MM.1S (cell line): ENCODE measurements at regions not wholly inside any gene's neighbourhood (a gene's known extent, or its start where the extent isn't known, plus 50 kb on each side); places are given as distances from the start of the nearest gene placed in this dataset.

Experiments
- DNase-seq: peaks from one replicate; pipeline ENCODE4 v3.0.0-alpha.2; 2015
- H2AFZ ChIP-seq: fragments of 300-600 bp; sonication (generic); 2 replicates; pipeline ENCODE4 v1.6.0; 2016; ENCODE audit warnings: antibody characterized with exemption, low read length
- H3F3A ChIP-seq: fragments of 300-600 bp; sonication (generic); 2 replicates; pipeline ENCODE4 v1.6.1; 2016; ENCODE audit warnings: mild to moderate bottlenecking, antibody characterized with exemption, low read length, moderate library complexity, mixed read lengths; ENCODE audit not compliant: insufficient read depth
- H3K27ac ChIP-seq: fragments of 300-600 bp; sonication (generic); 2 replicates; pipeline ENCODE4 v1.5.1; 2016; ENCODE audit warnings: mild to moderate bottlenecking, low read length
- H3K27me3 ChIP-seq: fragments of 300-600 bp; sonication (generic); replicated peaks from 2 replicates; pipeline ENCODE4 v1.6.0; 2016; ENCODE audit warnings: low read length; ENCODE audit not compliant: insufficient read depth
- H3K36me3 ChIP-seq: fragments of 300-600 bp; sonication (generic); replicated peaks from 2 replicates; pipeline ENCODE4 v1.6.1; 2016; ENCODE audit warnings: mild to moderate bottlenecking, low read length, mixed read lengths; ENCODE audit not compliant: insufficient read depth
- H3K4me1 ChIP-seq: fragments of 300-600 bp; sonication (generic); 2 replicates; pipeline ENCODE4 v1.6.1; 2016; ENCODE audit warnings: low read length, mixed read lengths
- H3K4me2 ChIP-seq: fragments of 300-600 bp; sonication (generic); 2 replicates; pipeline ENCODE4 v1.6.0; 2016; ENCODE audit warnings: low read depth, low read length
- H3K4me3 ChIP-seq: fragments of 300-600 bp; sonication (generic); 2 replicates; pipeline ENCODE4 v1.5.1; 2016; ENCODE audit warnings: low read length, mixed read lengths
- H3K79me2 ChIP-seq: fragments of 300-600 bp; sonication (generic); 2 replicates; pipeline ENCODE4 v1.6.1; 2016; ENCODE audit warnings: mixed run types, low read length, mixed read lengths
- H3K9ac ChIP-seq: fragments of 300-600 bp; sonication (generic); 2 replicates; pipeline ENCODE4 v1.6.1; 2016; ENCODE audit warnings: low read length, mixed read lengths
- H3K9me2 ChIP-seq: fragments of 300-600 bp; sonication (generic); replicated peaks from 2 replicates; pipeline ENCODE4 v1.6.1; 2016; ENCODE audit warnings: mild to moderate bottlenecking, low read length, mixed read lengths; ENCODE audit not compliant: insufficient read depth
- H3K9me3 ChIP-seq: fragments of 300-600 bp; sonication (generic); replicated peaks from 2 replicates; pipeline ENCODE4 v1.6.1; 2016; ENCODE audit warnings: mild to moderate bottlenecking, low read length, mixed read lengths; ENCODE audit not compliant: insufficient read depth
- H4K20me1 ChIP-seq: fragments of 300-600 bp; sonication (generic); 2 replicates; pipeline ENCODE4 v1.6.1; 2016; ENCODE audit warnings: mild to moderate bottlenecking, low read length, moderate library complexity, mixed read lengths; ENCODE audit not compliant: insufficient read depth
- EZH2 ChIP-seq: fragments of 300-600 bp; sonication (generic); optimal IDR thresholded peaks from 2 replicates; pipeline ENCODE3; 2017; ENCODE audit warnings: low read depth, mild to moderate bottlenecking, antibody characterized with exemption, low read length, mixed read lengths
- EZH2phosphoT487 ChIP-seq: fragments of 300-600 bp; sonication (generic); IDR thresholded peaks from 2 replicates; pipeline ENCODE4 v1.6.1; 2018; ENCODE audit warnings: antibody characterized with exemption, low read length
- TF ChIP-seq, protein P1 (sequence below): fragments of 300-600 bp; sonication (generic); IDR thresholded peaks from 2 replicates; pipeline ENCODE4 v1.5.1; 2016; ENCODE audit warnings: antibody characterized with exemption, low read length, mixed read lengths

- Histone ChIP-seq H3K9me3 (no peaks in the 10 kb centered on the region), H3K9me2 (no peaks in the 10 kb centered on the region), H4K20me1 (no peaks in the 10 kb centered on the region), H3K4me2 (no peak overlapping the region), H3K27ac (no peak overlapping the region), H3K9ac (no peak overlapping the region), H3K4me3 (no peak overlapping the region), H3K4me1 (peaks cover 54% of the 10 kb centered on the region), H3F3A (peaks cover 13% of the 10 kb centered on the region), H3K27me3 (no peaks in the 10 kb centered on the region), H2AFZ (no peak overlapping the region), H3K36me3 (no peaks in the 10 kb centered on the region), H3K79me2 (peaks cover 70% of the 10 kb centered on the region)
- no peak for DNase-seq
- TF ChIP-seq EZH2phosphoT487 (no peak), EZH2 (no peak)
- TF ChIP-seq, protein P1, sequence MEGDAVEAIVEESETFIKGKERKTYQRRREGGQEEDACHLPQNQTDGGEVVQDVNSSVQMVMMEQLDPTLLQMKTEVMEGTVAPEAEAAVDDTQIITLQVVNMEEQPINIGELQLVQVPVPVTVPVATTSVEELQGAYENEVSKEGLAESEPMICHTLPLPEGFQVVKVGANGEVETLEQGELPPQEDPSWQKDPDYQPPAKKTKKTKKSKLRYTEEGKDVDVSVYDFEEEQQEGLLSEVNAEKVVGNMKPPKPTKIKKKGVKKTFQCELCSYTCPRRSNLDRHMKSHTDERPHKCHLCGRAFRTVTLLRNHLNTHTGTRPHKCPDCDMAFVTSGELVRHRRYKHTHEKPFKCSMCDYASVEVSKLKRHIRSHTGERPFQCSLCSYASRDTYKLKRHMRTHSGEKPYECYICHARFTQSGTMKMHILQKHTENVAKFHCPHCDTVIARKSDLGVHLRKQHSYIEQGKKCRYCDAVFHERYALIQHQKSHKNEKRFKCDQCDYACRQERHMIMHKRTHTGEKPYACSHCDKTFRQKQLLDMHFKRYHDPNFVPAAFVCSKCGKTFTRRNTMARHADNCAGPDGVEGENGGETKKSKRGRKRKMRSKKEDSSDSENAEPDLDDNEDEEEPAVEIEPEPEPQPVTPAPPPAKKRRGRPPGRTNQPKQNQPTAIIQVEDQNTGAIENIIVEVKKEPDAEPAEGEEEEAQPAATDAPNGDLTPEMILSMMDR = no peak
Measured at GRCh38 chr6:56771189-56771588, 128.5 kb upstream of the DST start.

- peaks cover 18% of the 10 kb centered on the region for H3F3A ChIP-seq
- H3K9ac ChIP-seq = no peak overlapping the region
- H3K4me2 ChIP-seq = no peak overlapping the region
- TF ChIP-seq EZH2 (no peak), EZH2phosphoT487 (no peak)
- TF ChIP-seq, protein P1 = no peak
- no peaks in the 10 kb centered on the region for H4K20me1 ChIP-seq
- no peak overlapping the region for H2AFZ ChIP-seq
- peaks cover 75% of the 10 kb centered on the region for H3K79me2 ChIP-seq
- no peaks in the 10 kb centered on the region for H3K36me3 ChIP-seq
- H3K4me3 ChIP-seq = no peak overlapping the region
- H3K27ac ChIP-seq = no peak overlapping the region
- H3K9me2 ChIP-seq = no peaks in the 10 kb centered on the region
- H3K27me3 ChIP-seq = no peaks in the 10 kb centered on the region
- peaks cover 65% of the 10 kb centered on the region for H3K4me1 ChIP-seq
- no peaks in the 10 kb centered on the region for H3K9me3 ChIP-seq
- DNase-seq = no peak
Measured at GRCh38 chr6:56770011-56770520, 127.4 kb upstream of the DST start.

DNA sequence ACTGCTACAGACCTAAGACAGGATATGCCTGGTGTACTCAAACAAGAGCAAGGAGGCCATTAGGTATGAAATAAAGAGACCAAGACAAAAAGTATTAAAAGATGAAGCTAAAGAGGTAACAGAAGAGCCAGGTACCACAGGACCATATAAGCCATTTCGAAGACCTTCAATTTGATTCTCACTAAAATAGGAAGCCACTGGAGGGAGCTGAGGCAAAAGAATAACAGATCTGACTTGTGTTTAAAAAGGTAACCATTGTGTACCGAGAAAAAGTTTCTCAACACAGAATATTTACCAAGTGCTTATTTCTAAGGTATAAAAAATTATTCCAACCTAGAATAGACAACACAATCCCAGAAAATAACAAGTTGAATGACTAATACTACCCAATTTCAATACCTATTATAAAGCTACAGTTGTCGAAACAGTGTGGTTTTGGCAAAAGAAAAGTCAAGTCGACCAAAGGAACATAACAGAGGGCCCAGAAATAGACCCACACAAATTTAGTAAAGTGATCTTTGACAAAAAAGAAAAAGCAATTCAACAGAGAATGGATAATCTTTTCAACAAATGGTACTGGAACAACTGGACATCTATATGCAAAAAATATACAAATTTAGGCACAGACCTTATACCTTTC, 125.3 kb upstream of the DST start:
- H4K20me1 ChIP-seq = no peaks in the 10 kb centered on the region
- H2AFZ ChIP-seq = no peak overlapping the region
- TF ChIP-seq, protein P1 = peak; percentile 36
- TF ChIP-seq EZH2phosphoT487 (no peak), EZH2 (no peak)
- H3K79me2 ChIP-seq = peaks cover 74% of the 10 kb centered on the region
- peak; percentile 34 for DNase-seq
- peaks cover 73% of the 10 kb centered on the region for H3K4me1 ChIP-seq
- peaks cover 27% of the 10 kb centered on the region for H3F3A ChIP-seq
- peak overlapping the region; percentile 29 for H3K4me3 ChIP-seq
- no peaks in the 10 kb centered on the region for H3K36me3 ChIP-seq
- no peaks in the 10 kb centered on the region for H3K9me2 ChIP-seq
- H3K27me3 ChIP-seq = no peaks in the 10 kb centered on the region
- H3K9ac ChIP-seq = peak overlapping the region; percentile 23; the same call in 1 of the 2 replicates
- H3K9me3 ChIP-seq = no peaks in the 10 kb centered on the region
- peak overlapping the region; percentile 56; the same call in 1 of the 2 replicates for H3K27ac ChIP-seq
- H3K4me2 ChIP-seq = peak overlapping the region; percentile 81
